ENCODE measurements at regions not wholly inside any gene's neighbourhood (a gene's known extent, or its start where the extent isn't known, plus 50 kb on each side); places are given as distances from the start of the nearest gene placed in this dataset.
A peak's percentile ranks its signal among the peaks of the same experiment; 100 is the strongest.

DNA sequence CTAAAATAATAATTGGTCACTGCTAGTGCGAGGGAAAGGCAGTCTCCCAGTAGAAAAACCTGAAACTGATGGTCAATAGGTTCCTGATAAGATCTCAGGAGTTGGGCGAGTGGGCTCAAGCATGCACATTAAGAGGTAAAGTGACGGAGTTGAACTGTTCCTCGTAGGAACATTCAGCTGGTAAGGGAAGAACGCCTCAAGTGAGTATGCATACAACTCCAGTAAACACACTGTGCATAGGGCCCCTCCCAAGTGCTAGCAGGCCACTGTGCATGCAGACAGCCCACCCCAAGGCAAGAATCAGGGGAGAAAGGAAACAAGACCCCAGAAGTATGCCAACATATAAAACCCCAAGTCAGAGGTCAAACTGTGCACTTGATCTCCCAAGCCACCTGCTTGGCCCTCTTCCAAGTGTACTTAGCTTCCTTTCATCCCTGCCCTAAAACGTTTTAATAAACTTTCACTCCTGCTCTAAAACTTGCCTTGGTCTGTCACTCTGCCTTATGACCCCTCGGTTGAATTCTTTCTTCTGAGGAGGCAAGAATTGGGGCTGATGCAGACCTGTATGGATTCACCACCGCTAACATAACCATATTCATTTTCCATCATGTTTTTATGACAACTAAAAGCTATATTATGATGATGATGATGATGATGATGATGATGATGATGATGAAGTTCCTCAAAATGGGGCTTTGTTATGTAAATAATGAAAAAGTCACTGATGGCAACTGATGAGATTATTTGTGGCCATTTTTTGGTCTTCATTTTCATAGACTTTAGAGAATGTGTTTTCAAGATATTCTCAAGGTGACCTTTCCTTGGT lies 118.0 kb upstream of the RAB27B start:
- Histone ChIP-seq H3K9me3 (replicated peaks; ENCODE audit: control insufficient read depth, insufficient read depth, low read depth, low read length) (no peaks in the 10 kb centered on the region), H3K79me2 (ENCODE audit: control insufficient read depth, insufficient read depth, low read length) (no peaks in the 10 kb centered on the region), H3K27ac (ENCODE audit: extremely low read depth, low read depth, low read length) (no peak overlapping the region), H4K20me1 (replicated peaks; ENCODE audit: control insufficient read depth, insufficient read depth, low read length) (no peaks in the 10 kb centered on the region), H3K36me3 (ENCODE audit: control insufficient read depth, insufficient read depth, low read length) (no peaks in the 10 kb centered on the region), H3K4me2 (ENCODE audit: insufficient read depth, low read length) (no peak overlapping the region), H2AFZ (ENCODE audit: low read depth, low read length) (no peak overlapping the region), H3K4me1 (replicated peaks in 1 of 2; ENCODE audit: control insufficient read depth in 2 of 2, insufficient read depth in 2 of 2, low read length in 2 of 2) (no peaks in the 10 kb centered on the region; a peak in 1 of 5 replicates), H3K9ac (ENCODE audit: insufficient read depth in 1 of 2, low read depth in 2 of 2, low read length in 2 of 2) (no peak overlapping the region), H3K4me3 (no peak overlapping the region), H3K9me1 (ENCODE audit: control insufficient read depth, insufficient read depth, low read length) (no peaks in the 10 kb centered on the region), H3K27me3 (ENCODE audit: control insufficient read depth in 2 of 2, insufficient read depth in 2 of 2, low read length in 2 of 2) (no peaks in the 10 kb centered on the region)
- DNase-seq (ENCODE audit: extremely low read depth in 1 of 4, low spot score in 3 of 4): peak in 1 of 4 experiments; percentile 7
- TF ChIP-seq SMAD1 (IDR thresholded peaks at IDR 0.05; ENCODE audit: low read depth, low read length, partially characterized antibody) (no peak), NFIC (IDR thresholded peaks at IDR 0.05) (peak; percentile 57), WHSC1 (IDR thresholded peaks at IDR 0.05; ENCODE audit: low read length) (no peak)
- CTCF ChIA-PET (ENCODE audit: low intra/inter-chr PET ratio): no interaction called here
- intact Hi-C loops (cut with micrococcal nuclease): no loop called here
- POLR2A ChIA-PET: no interaction called here
- no TSS peak for BruUV-seq (replicated peaks)
- no peak for FAIRE-seq
- WGBS (ENCODE audit: insufficient coverage, low coverage, missing lambda C conversion rate): 9% methylated on average over 7 of the region's 8 CpGs
- in situ Hi-C loops (cut with MboI): no loop called here
- ATAC-seq: no peak

DNA sequence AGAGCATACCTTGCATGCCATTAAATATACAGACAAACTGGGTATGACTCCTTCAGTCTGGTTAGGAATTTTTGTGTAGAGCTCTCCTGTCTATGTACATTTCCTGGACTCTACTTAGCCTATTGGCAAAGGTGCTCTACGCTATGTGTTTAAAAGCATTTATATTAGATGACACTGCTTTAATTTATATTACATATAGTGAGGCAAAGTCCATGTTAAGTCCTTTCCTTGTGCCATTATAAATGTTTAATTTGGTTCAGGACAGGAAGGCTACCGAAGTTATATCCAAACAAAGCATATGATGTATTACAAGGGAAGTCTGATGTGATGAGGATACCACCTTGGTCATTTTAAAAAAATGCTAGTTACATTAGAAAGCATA lies 117.4 kb upstream of the RAB27B start:
- no peak overlapping the region for H3K4me2 ChIP-seq (ENCODE audit: insufficient read depth, low read length)
- ChIA-PET CTCF (ENCODE audit: low intra/inter-chr PET ratio) (no interaction called here), POLR2A (no interaction called here)
- H3K4me3 ChIP-seq: no peak overlapping the region
- no peaks in the 10 kb centered on the region for H3K9me3 ChIP-seq (replicated peaks; ENCODE audit: control insufficient read depth, insufficient read depth, low read depth, low read length)
- FAIRE-seq (no peak), DNase-seq (ENCODE audit: extremely low read depth in 1 of 4, low spot score in 3 of 4) (no peak), ATAC-seq (no peak)
- no peak overlapping the region for H2AFZ ChIP-seq (ENCODE audit: low read depth, low read length)
- BruUV-seq (replicated peaks): no TSS peak
- intact Hi-C loops (cut with micrococcal nuclease) (no loop called here), in situ Hi-C loops (cut with MboI) (no loop called here)
- H3K4me1 ChIP-seq (replicated peaks in 1 of 2; ENCODE audit: control insufficient read depth in 2 of 2, insufficient read depth in 2 of 2, low read length in 2 of 2): no peaks in the 10 kb centered on the region; a peak in 1 of 5 replicates
- no peak overlapping the region for H3K9ac ChIP-seq (ENCODE audit: insufficient read depth in 1 of 2, low read depth in 2 of 2, low read length in 2 of 2)
- no peaks in the 10 kb centered on the region for H3K36me3 ChIP-seq (ENCODE audit: control insufficient read depth, insufficient read depth, low read length)
- WGBS (ENCODE audit: insufficient coverage, low coverage, missing lambda C conversion rate): 36% methylated on average over 2 of the region's 2 CpGs
- no peaks in the 10 kb centered on the region for H3K79me2 ChIP-seq (ENCODE audit: control insufficient read depth, insufficient read depth, low read length)
- H3K27ac ChIP-seq (ENCODE audit: extremely low read depth, low read depth, low read length): no peak overlapping the region
- H3K27me3 ChIP-seq (ENCODE audit: control insufficient read depth in 2 of 2, insufficient read depth in 2 of 2, low read length in 2 of 2): no peaks in the 10 kb centered on the region
- H3K9me1 ChIP-seq (ENCODE audit: control insufficient read depth, insufficient read depth, low read length): no peaks in the 10 kb centered on the region
- no peaks in the 10 kb centered on the region for H4K20me1 ChIP-seq (replicated peaks; ENCODE audit: control insufficient read depth, insufficient read depth, low read length)
- TF ChIP-seq, protein P1, sequence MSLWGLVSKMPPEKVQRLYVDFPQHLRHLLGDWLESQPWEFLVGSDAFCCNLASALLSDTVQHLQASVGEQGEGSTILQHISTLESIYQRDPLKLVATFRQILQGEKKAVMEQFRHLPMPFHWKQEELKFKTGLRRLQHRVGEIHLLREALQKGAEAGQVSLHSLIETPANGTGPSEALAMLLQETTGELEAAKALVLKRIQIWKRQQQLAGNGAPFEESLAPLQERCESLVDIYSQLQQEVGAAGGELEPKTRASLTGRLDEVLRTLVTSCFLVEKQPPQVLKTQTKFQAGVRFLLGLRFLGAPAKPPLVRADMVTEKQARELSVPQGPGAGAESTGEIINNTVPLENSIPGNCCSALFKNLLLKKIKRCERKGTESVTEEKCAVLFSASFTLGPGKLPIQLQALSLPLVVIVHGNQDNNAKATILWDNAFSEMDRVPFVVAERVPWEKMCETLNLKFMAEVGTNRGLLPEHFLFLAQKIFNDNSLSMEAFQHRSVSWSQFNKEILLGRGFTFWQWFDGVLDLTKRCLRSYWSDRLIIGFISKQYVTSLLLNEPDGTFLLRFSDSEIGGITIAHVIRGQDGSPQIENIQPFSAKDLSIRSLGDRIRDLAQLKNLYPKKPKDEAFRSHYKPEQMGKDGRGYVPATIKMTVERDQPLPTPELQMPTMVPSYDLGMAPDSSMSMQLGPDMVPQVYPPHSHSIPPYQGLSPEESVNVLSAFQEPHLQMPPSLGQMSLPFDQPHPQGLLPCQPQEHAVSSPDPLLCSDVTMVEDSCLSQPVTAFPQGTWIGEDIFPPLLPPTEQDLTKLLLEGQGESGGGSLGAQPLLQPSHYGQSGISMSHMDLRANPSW (CRISPR knock-in tag; IDR thresholded peaks at IDR 0.05): no peak
- TF ChIP-seq, protein P2, sequence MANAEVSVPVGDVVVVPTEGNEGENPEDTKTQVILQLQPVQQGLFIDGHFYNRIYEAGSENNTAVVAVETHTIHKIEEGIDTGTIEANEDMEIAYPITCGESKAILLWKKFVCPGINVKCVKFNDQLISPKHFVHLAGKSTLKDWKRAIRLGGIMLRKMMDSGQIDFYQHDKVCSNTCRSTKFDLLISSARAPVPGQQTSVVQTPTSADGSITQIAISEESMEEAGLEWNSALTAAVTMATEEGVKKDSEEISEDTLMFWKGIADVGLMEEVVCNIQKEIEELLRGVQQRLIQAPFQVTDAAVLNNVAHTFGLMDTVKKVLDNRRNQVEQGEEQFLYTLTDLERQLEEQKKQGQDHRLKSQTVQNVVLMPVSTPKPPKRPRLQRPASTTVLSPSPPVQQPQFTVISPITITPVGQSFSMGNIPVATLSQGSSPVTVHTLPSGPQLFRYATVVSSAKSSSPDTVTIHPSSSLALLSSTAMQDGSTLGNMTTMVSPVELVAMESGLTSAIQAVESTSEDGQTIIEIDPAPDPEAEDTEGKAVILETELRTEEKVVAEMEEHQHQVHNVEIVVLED (CRISPR knock-in tag; IDR thresholded peaks at IDR 0.05): no peak
- TF ChIP-seq TCF3 (CRISPR knock-in tag; IDR thresholded peaks at IDR 0.05) (no peak), MTA3 (IDR thresholded peaks at IDR 0.05; ENCODE audit: borderline replicate concordance) (no peak), PTTG1 (tag; IDR thresholded peaks at IDR 0.05; ENCODE audit: low read depth) (no peak), POLR2B (IDR thresholded peaks at IDR 0.05; ENCODE audit: low read depth, partially characterized antibody) (no peak), ZNF584 (CRISPR knock-in tag; IDR thresholded peaks at IDR 0.05; ENCODE audit: low read depth) (no peak)
